Gastroesophageal sphincter (tissue), 4 donors: ENCODE measurements at regions not wholly inside any gene's neighbourhood (a gene's known extent, or its start where the extent isn't known, plus 50 kb on each side); places are given as distances from the start of the nearest gene placed in this dataset.

ENCODE experiments used
- ATAC-seq: fragments of 150-250 bp; one replicate; pipeline ENCODE4 v1.9.1; 2016; ENCODE audit warnings: mild to moderate bottlenecking, moderate library complexity
- H3K27ac ChIP-seq, 4 donors: fragments of 200-600 bp; sonication (generic) in 3 of 4; 1 replicate in 3 of 4; 2 replicates in 1 of 4; pipeline ENCODE4 v1.5.1; 2016 to 2019
- H3K27me3 ChIP-seq: fragments of 200-600 bp; sonication (generic); one replicate; pipeline ENCODE4 v1.5.1; 2019
- H3K36me3 ChIP-seq, 2 donors: fragments of 200-600 bp; sonication (generic); one replicate each; pipeline ENCODE4 v1.5.1; 2019; ENCODE audit warnings: control low read depth in 1 of 2
- H3K4me1 ChIP-seq, 3 donors: fragments of 200-600 bp; sonication (generic); 1 replicate in 2 of 3; 2 replicates in 1 of 3; pipeline ENCODE4 v1.5.1; 2016 to 2019; ENCODE audit warnings: control low read depth in 2 of 3
- H3K4me3 ChIP-seq, 2 donors: fragments of 200-600 bp; sonication (generic); one replicate each; pipeline ENCODE4 v1.5.1; 2019; ENCODE audit warnings: mild to moderate bottlenecking in 1 of 2, moderate library complexity in 1 of 2
- H3K9me3 ChIP-seq, 3 donors: fragments of 200-600 bp; sonication (generic); one replicate each; pipeline ENCODE4 v1.5.1; 2017 to 2019; ENCODE audit warnings: control low read depth in 2 of 3
- CTCF ChIP-seq, 4 experiments: fragments of 200-600 bp in 2 of 4; fragments of 450-650 bp in 2 of 4; sonication (generic) in 1 of 4; IDR thresholded peaks; one replicate each; pipeline ENCODE4 v1.5.1; 2017 to 2019; ENCODE audit warnings: antibody characterized with exemption in 4 of 4, mild to moderate bottlenecking in 2 of 4, moderate library complexity in 2 of 4
- EP300 ChIP-seq: sonication (generic); formaldehyde crosslinking; IDR thresholded peaks from one replicate; pipeline ENCODE4 v1.6.1; 2017; ENCODE audit warnings: antibody characterized with exemption, mild to moderate bottlenecking
- POLR2A ChIP-seq, 2 donors: fragments of 450-650 bp; IDR thresholded peaks; one replicate each; pipeline ENCODE4 v1.6.1; 2017; ENCODE audit warnings: antibody characterized with exemption in 2 of 2, mild to moderate bottlenecking in 2 of 2, moderate library complexity in 1 of 2
- POLR2AphosphoS5 ChIP-seq: sonication (generic); formaldehyde crosslinking; IDR thresholded peaks from one replicate; pipeline ENCODE4 v1.6.1; 2017; ENCODE audit warnings: antibody characterized with exemption
- WGBS, 2 donors: methylation state at CpG; one replicate each; pipeline ENCODE4 v1.1.5; 2018; ENCODE audit warnings: low coverage in 1 of 2; 5-methylcytosine and 5-hydroxymethylcytosine counted together

DNA sequence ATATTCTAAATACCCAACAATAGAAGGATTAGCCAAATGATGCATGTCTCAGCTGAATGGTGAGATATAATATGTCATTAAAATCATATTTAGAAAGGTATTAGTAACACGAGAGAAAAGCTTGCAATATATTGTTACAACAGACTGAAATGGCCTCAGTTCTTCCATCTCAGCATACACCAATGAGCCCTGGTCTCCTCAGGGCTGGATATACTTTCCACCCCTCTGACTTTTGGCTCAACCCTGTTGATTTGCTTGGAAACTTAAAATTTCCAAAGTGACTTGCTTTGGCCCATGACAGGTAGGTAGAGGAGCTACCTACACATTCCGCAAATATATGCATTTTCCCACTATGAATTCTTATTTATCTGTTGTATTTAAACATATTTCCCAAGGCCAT, 908.1 kb upstream of the TMEM132C start:
- no peak overlapping the region for H3K4me3 ChIP-seq
- no peak for ATAC-seq
- 66 to 74% methylated on average over 2 of the region's 2 CpGs for WGBS, 2 donors
- no peaks in the 10 kb centered on the region for H3K27me3 ChIP-seq
- no peaks in the 10 kb centered on the region for H3K9me3 ChIP-seq
- H3K36me3 ChIP-seq, result no peaks in the 10 kb centered on the region
- H3K27ac ChIP-seq, result no peak overlapping the region
- H3K4me1 ChIP-seq, result no peaks in the 10 kb centered on the region
- TF ChIP-seq EP300, result no peak
- no peak for TF ChIP-seq POLR2A (IDR thresholded peaks at IDR 0.05)
- no peak for TF ChIP-seq POLR2AphosphoS5
- no peak for TF ChIP-seq CTCF (IDR thresholded peaks at IDR 0.05)

GRCh38 chr12:127360580-127360979, 906.4 kb upstream of the TMEM132C start:
- H3K4me3 ChIP-seq, result no peak overlapping the region
- H3K27me3 ChIP-seq, result no peaks in the 10 kb centered on the region
- TF ChIP-seq POLR2AphosphoS5 (no peak), POLR2A (IDR thresholded peaks at IDR 0.05) (no peak), CTCF (IDR thresholded peaks at IDR 0.05) (no peak), EP300 (no peak)
- no peaks in the 10 kb centered on the region for H3K36me3 ChIP-seq
- no peak for ATAC-seq
- H3K9me3 ChIP-seq, result no peaks in the 10 kb centered on the region
- 78 to 90% methylated on average over 6 of the region's 6 CpGs for WGBS, 2 donors
- H3K27ac ChIP-seq, result no peak overlapping the region
- no peaks in the 10 kb centered on the region for H3K4me1 ChIP-seq

DNA sequence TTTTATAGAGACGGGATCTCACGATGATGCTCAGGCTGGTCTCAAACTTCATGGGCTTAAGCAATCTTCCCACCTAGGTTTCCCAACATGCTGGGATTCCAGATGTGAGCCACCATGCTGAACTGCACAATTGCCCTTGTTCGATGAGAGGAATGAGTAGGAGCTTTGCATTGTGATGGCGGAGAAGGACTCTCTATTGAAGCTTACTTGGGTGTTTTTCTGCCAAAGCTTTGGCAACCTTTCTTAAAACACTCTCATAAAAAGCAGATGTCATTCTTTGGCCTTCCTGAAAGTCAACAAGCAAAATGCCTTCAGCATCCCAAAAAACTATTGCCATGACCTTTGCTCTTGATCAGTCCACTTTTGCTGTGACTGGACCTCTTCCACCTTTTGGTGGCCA, 904.8 kb upstream of the TMEM132C start:
- WGBS, 2 donors, result 90 to 95% methylated on average over 4 of the region's 4 CpGs
- no peak for ATAC-seq
- TF ChIP-seq POLR2A (IDR thresholded peaks at IDR 0.05), result no peak
- TF ChIP-seq EP300, result no peak
- no peak for TF ChIP-seq POLR2AphosphoS5
- no peak for TF ChIP-seq CTCF (IDR thresholded peaks at IDR 0.05)
- no peak overlapping the region for H3K27ac ChIP-seq
- H3K27me3 ChIP-seq, result no peaks in the 10 kb centered on the region
- no peaks in the 10 kb centered on the region for H3K36me3 ChIP-seq
- H3K4me1 ChIP-seq, result no peaks in the 10 kb centered on the region
- no peaks in the 10 kb centered on the region for H3K9me3 ChIP-seq
- H3K4me3 ChIP-seq, result no peak overlapping the region

DNA sequence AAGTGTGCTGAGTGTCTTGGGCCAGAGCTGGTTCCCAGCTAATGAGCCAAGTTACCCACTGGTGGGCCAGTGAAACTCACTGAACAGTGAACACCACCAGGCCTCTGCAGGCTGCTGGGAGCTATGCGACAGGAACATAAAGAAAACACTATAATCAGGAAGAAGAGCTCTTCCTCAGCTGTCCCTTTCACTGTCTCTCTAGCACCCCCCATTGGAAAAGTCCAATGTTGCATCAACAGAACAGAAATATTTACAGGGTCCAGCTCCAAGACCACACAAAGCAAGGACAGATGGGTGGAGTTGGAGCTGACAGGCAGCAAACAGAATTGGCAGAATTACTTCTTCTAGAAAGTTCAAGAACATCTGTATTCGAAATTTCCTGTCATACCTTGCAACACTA, 903.6 kb upstream of the TMEM132C start:
- 43 to 57% methylated on average over 2 of the region's 2 CpGs for WGBS, 2 donors

More for the DNA sequence above, 903.6 kb upstream of the TMEM132C start:
- H3K4me3 ChIP-seq, result no peak overlapping the region
- H3K9me3 ChIP-seq, result peaks cover 0 to 1% (median 0%) of the 10 kb centered on the region in 3 donors
- no peak for ATAC-seq
- H3K36me3 ChIP-seq, result no peaks in the 10 kb centered on the region
- no peak for TF ChIP-seq EP300
- no peak for TF ChIP-seq POLR2AphosphoS5
- no peak for TF ChIP-seq CTCF (IDR thresholded peaks at IDR 0.05)
- no peak for TF ChIP-seq POLR2A (IDR thresholded peaks at IDR 0.05)
- no peaks in the 10 kb centered on the region for H3K4me1 ChIP-seq
- H3K27ac ChIP-seq, result no peak overlapping the region
- no peaks in the 10 kb centered on the region for H3K27me3 ChIP-seq
